Natural killer cell (primary cell): ENCODE measurements at regions not wholly inside any gene's neighbourhood (a gene's known extent, or its start where the extent isn't known, plus 50 kb on each side); places are given as distances from the start of the nearest gene placed in this dataset.

ENCODE experiments used
- ATAC-seq, 3 donors: fragments of 150-1000 bp in 2 of 3; fragments of 200-7000 bp in 1 of 3; cut with Tn5 transposase; 1 replicate in 1 of 3; 2 replicates in 2 of 3; pipeline ENCODE4 v1.10.0; 2021; ENCODE audit warnings: mild to moderate bottlenecking in 2 of 3, moderate library complexity in 2 of 3
- DNase-seq, 2 donors: peaks; one replicate each; pipeline versions ENCODE4 v3.0.0 to v3.0.0-alpha.2; 2013 to 2021; ENCODE audit warnings: mixed read lengths in 1 of 2
- H3K27ac ChIP-seq: one replicate; pipeline ENCODE4 v1.5.1; 2013; ENCODE audit warnings: mild to moderate bottlenecking, low read length
- H3K27me3 ChIP-seq: one replicate; pipeline ENCODE4 v1.6.1; 2013; ENCODE audit warnings: low read length; ENCODE audit not compliant: control insufficient read depth, insufficient read depth
- H3K36me3 ChIP-seq: one replicate; pipeline ENCODE4 v1.6.1; 2013; ENCODE audit warnings: low read length; ENCODE audit not compliant: control insufficient read depth, insufficient read depth
- H3K4me1 ChIP-seq: one replicate; pipeline ENCODE4 v1.6.1; 2013; ENCODE audit warnings: low read length; ENCODE audit not compliant: control insufficient read depth, insufficient read depth
- H3K4me3 ChIP-seq: one replicate; pipeline ENCODE4 v1.5.1; 2013; ENCODE audit warnings: low read length
- H3K9me3 ChIP-seq: one replicate; pipeline ENCODE4 v1.6.1; 2013; ENCODE audit warnings: low read length; ENCODE audit not compliant: control insufficient read depth, insufficient read depth
- H3K27ac Mint-ChIP-seq, 2 donors: one replicate each; pipeline ENCODE4 v1.8.0; 2022; ENCODE audit warnings: mild to moderate bottlenecking in 2 of 2, mixed read lengths in 2 of 2, moderate library complexity in 1 of 2
- H3K27me3 Mint-ChIP-seq, 2 donors: one replicate each; pipeline ENCODE4 v1.8.0; 2022; ENCODE audit warnings: low read depth in 2 of 2, mixed read lengths in 2 of 2
- H3K36me3 Mint-ChIP-seq: one replicate; pipeline ENCODE4 v1.8.0; 2022; ENCODE audit warnings: mixed read lengths
- H3K4me1 Mint-ChIP-seq, 2 donors: one replicate each; pipeline ENCODE4 v1.8.0; 2022; ENCODE audit warnings: mixed read lengths in 2 of 2
- H3K4me3 Mint-ChIP-seq: one replicate; pipeline ENCODE4 v1.8.0; 2022; ENCODE audit warnings: mild to moderate bottlenecking, moderate library complexity, mixed read lengths
- H3K9me3 Mint-ChIP-seq, 2 donors: one replicate each; pipeline ENCODE4 v1.8.0; 2022; ENCODE audit warnings: mixed read lengths in 2 of 2
- CTCF ChIP-seq: fragments of 200-600 bp; IDR thresholded peaks from one replicate; pipeline ENCODE4 v1.8.0; 2022; ENCODE audit warnings: antibody characterized with exemption
- WGBS: methylation state at CpG from one replicate; pipeline ENCODE4 v1.1.7; 2013; ENCODE audit warnings: missing lambda C conversion rate; ENCODE audit not compliant: insufficient coverage; 5-methylcytosine and 5-hydroxymethylcytosine counted together
- intact Hi-C: fragments of 100-400 bp; cut with micrococcal nuclease; formaldehyde crosslinking; loops from one replicate; pipeline ENCODE4 v1.14.2; 2022

GRCh38 chr15:29393443-29393842 is 123.8 kb upstream of the NSMCE3 start:
- Histone ChIP-seq H3K4me3 (no peak overlapping the region), H3K27me3 (no peaks in the 10 kb centered on the region), H3K36me3 (no peaks in the 10 kb centered on the region), H3K9me3 (no peaks in the 10 kb centered on the region), H3K27ac (no peak overlapping the region), H3K4me1 (no peaks in the 10 kb centered on the region)
- 95% methylated on average over 2 of the region's 2 CpGs for WGBS
- peaks cover 0 to 17% of the 10 kb centered on the region in 2 donors for H3K27me3 Mint-ChIP-seq
- H3K9me3 Mint-ChIP-seq = no peaks in the 10 kb centered on the region
- no peak for TF ChIP-seq CTCF
- intact Hi-C loops = no loop called here
- H3K36me3 Mint-ChIP-seq = no peaks in the 10 kb centered on the region
- DNase-seq (no peak), ATAC-seq (no peak)
- no peak overlapping the region for H3K4me3 Mint-ChIP-seq
- H3K4me1 Mint-ChIP-seq = no peaks in the 10 kb centered on the region
- no peak overlapping the region for H3K27ac Mint-ChIP-seq

GRCh38 chr15:29392358-29392757 is 122.7 kb upstream of the NSMCE3 start:
- no peaks in the 10 kb centered on the region for H3K27me3 ChIP-seq

GRCh38 chr15:29390051-29390450 is 120.4 kb upstream of the NSMCE3 start:
- H3K27ac ChIP-seq = no peak overlapping the region
- TF ChIP-seq CTCF = no peak
- H3K4me1 Mint-ChIP-seq = no peaks in the 10 kb centered on the region
- ATAC-seq (no peak), DNase-seq (no peak)
- no peaks in the 10 kb centered on the region for H3K36me3 ChIP-seq
- no peak overlapping the region for H3K4me3 Mint-ChIP-seq
- intact Hi-C loops = no loop called here
- no peak overlapping the region for H3K27ac Mint-ChIP-seq
- no peaks in the 10 kb centered on the region for H3K9me3 Mint-ChIP-seq
- H3K27me3 Mint-ChIP-seq = no peaks in the 10 kb centered on the region
- H3K27me3 ChIP-seq = no peaks in the 10 kb centered on the region
- H3K4me3 ChIP-seq = no peak overlapping the region
- WGBS = 85% methylated on average over 6 of the region's 6 CpGs
- no peaks in the 10 kb centered on the region for H3K4me1 ChIP-seq
- H3K9me3 ChIP-seq = no peaks in the 10 kb centered on the region
- no peaks in the 10 kb centered on the region for H3K36me3 Mint-ChIP-seq

More at GRCh38 chr15:29392358-29392757, 122.7 kb upstream of the NSMCE3 start:
- Histone ChIP-seq H3K36me3 (no peaks in the 10 kb centered on the region), H3K27ac (no peak overlapping the region), H3K4me3 (no peak overlapping the region), H3K4me1 (no peaks in the 10 kb centered on the region), H3K9me3 (no peaks in the 10 kb centered on the region)
- Mint-ChIP-seq H3K27me3 (peaks cover 0 to 9% of the 10 kb centered on the region in 2 donors), H3K27ac (no peak overlapping the region), H3K9me3 (no peaks in the 10 kb centered on the region), H3K4me1 (no peaks in the 10 kb centered on the region), H3K36me3 (no peaks in the 10 kb centered on the region), H3K4me3 (no peak overlapping the region)
- ATAC-seq (no peak), DNase-seq (no peak)
- TF ChIP-seq CTCF = no peak
- 90% methylated on average over 7 of the region's 7 CpGs for WGBS
- intact Hi-C loops = no loop called here

- H3K4me1 ChIP-seq = no peaks in the 10 kb centered on the region
- H3K27me3 ChIP-seq = no peaks in the 10 kb centered on the region
- H3K27ac ChIP-seq = no peak overlapping the region
- no peak for ATAC-seq
- H3K27ac Mint-ChIP-seq = no peak overlapping the region
- intact Hi-C loops = no loop called here
- H3K36me3 ChIP-seq = no peaks in the 10 kb centered on the region
- no peak for TF ChIP-seq CTCF
- H3K4me3 Mint-ChIP-seq = no peak overlapping the region
- H3K4me3 ChIP-seq = no peak overlapping the region
- H3K9me3 ChIP-seq = no peaks in the 10 kb centered on the region
- H3K27me3 Mint-ChIP-seq = peaks cover 0 to 6% of the 10 kb centered on the region in 2 donors
- H3K4me1 Mint-ChIP-seq = peaks cover 0 to 4% of the 10 kb centered on the region in 2 donors
- WGBS = 94% methylated on average over 6 of the region's 6 CpGs
- no peaks in the 10 kb centered on the region for H3K9me3 Mint-ChIP-seq
- no peaks in the 10 kb centered on the region for H3K36me3 Mint-ChIP-seq
- DNase-seq = no peak
Observed at GRCh38 chr15:29386523-29386922, 116.9 kb upstream of the NSMCE3 start.
